Globus pallidus (tissue), 1 donor: ENCODE measurements at regions not wholly inside any gene's neighbourhood (a gene's known extent, or its start where the extent isn't known, plus 50 kb on each side); places are given as distances from the start of the nearest gene placed in this dataset.

Experiments
- DNase-seq: peaks from one replicate; pipeline ENCODE4 v3.0.0-alpha.2; 2015; ENCODE audit warnings: low spot score

- DNase-seq, result no peak
Observed at GRCh38 chr1:209223791-209224190, 359.7 kb upstream of the CAMK1G start.

DNA sequence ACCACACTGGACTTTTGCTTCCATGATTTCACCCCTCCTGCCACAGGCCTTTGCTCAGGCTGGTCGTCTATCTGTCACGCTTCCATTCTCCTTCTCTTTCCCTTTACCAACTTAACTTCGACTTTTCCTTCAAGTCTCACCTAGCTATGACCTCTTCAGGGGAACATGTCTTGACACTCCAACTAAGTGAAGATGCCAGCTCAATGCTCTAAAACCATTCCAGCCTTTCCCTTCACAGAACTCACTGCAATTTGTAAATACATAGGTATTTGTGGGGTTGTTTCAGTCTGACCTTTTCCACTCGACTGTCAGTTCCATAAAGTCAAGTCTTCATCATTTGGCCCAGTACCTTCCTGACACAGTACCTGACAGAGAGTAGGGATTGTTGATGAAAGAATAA, 358.6 kb upstream of the CAMK1G start:
- no peak for DNase-seq

DNA sequence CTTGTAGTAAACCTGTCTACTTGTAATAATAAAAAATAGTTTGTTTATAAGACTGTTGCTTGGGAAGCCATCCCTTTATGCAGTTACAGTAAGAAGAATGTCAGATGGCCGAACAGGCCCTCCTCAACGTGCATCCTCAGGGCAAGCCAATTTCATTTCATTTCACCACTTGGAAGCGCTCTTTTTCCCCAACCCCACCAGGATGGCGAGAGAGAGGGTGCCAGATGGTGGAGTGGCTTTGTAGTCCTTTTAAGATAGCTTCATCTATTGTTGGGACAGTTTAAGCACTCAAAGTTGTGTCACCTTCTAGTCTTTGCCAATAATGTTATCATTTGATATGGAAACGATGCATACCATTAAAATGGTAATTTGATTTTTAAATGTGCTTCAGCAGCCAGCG, 356.3 kb upstream of the CAMK1G start:
- DNase-seq, result no peak

- DNase-seq, result no peak
Observed at GRCh38 chr1:209227941-209228340, 355.6 kb upstream of the CAMK1G start.

- DNase-seq, result no peak
Observed at GRCh38 chr1:209229494-209230061, 353.9 kb upstream of the CAMK1G start.

DNA sequence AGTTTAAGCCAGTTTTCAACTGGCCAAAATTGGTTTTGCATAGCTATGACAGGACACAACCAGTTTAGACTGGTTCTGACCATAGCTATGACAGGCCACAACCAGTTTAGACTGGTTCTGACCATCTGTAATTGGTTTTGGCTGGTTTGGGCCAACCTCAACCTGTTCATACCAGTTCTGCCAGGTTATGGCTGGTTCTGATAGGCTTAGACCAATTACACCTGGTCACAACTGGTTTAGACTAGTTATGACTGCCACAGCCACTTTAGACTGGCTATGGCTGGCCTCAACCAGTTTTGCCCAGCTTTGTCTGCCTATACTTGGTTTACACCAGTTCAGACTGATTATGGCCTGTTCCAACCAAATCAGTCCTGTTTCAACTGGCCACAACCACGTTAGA, 353.2 kb upstream of the CAMK1G start:
- DNase-seq, result no peak

GRCh38 chr1:209231476-209232156, 351.9 kb upstream of the CAMK1G start:
- no peak for DNase-seq

- no peak for DNase-seq
Observed at GRCh38 chr1:209232197-209232596, 351.3 kb upstream of the CAMK1G start.

- DNase-seq, result no peak
Observed at GRCh38 chr1:209232759-209233158, 350.8 kb upstream of the CAMK1G start.

- no peak for DNase-seq
Observed at GRCh38 chr1:209235166-209235565, 348.3 kb upstream of the CAMK1G start.

- no peak for DNase-seq
Observed at GRCh38 chr1:209238356-209238755, 345.2 kb upstream of the CAMK1G start.

GRCh38 chr1:209240351-209240750, 343.2 kb upstream of the CAMK1G start:
- no peak for DNase-seq

DNA sequence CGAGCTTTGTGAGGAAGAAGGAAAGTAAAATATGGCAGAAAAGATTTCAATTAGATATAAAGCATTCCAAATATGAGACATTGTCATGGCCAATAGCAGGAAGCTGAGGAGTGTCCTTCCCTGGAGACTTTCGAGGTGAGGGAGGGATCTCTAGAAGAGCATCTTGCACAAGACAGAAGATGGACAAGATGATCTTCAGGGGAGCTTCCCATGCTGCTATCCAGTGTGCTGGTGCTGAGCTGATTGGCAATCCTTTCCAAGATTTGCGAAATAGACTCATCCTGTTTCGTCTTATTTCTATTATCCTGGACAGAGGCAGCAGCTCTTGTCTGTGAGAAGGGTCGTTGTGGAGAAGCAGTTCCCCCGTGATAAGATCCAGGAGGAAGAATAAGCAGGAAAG, 342.0 kb upstream of the CAMK1G start:
- DNase-seq, result no peak

DNA sequence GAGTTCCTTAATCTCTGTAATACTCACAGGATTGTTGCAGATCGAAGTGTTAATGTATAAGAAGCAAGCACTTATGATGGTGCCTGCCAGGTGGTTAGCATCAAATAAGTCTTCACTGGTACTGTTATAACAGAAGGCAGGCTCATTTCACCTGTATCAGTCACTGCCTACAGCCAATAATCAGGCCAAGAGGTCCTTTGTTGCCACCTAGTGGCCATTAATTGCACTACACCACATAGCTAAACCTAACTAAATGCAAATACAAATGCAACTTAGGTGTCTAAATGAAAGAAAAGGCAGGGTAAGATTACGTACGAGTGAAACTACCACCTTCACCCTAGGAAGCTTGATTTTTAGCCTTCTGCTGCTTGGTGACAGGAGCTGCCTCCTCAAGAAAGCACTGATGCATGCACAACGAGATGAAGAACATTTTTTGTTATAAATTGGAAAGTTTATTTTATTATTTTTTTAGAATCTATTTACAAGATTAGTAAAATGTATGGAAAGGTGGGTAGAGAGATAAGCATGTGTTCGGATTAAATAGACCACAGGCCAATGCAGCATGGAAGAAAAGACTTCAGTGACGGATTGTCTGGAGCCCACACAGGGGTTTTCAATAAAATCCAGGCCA, 334.8 kb upstream of the CAMK1G start:
- DNase-seq, result peak; percentile 46

GRCh38 chr1:209249280-209249670, 334.2 kb upstream of the CAMK1G start:
- DNase-seq, result peak; percentile 2

- no peak for DNase-seq
Observed at GRCh38 chr1:209249785-209250440, 333.6 kb upstream of the CAMK1G start.

GRCh38 chr1:209250861-209251636, 332.5 kb upstream of the CAMK1G start:
- no peak for DNase-seq

DNA sequence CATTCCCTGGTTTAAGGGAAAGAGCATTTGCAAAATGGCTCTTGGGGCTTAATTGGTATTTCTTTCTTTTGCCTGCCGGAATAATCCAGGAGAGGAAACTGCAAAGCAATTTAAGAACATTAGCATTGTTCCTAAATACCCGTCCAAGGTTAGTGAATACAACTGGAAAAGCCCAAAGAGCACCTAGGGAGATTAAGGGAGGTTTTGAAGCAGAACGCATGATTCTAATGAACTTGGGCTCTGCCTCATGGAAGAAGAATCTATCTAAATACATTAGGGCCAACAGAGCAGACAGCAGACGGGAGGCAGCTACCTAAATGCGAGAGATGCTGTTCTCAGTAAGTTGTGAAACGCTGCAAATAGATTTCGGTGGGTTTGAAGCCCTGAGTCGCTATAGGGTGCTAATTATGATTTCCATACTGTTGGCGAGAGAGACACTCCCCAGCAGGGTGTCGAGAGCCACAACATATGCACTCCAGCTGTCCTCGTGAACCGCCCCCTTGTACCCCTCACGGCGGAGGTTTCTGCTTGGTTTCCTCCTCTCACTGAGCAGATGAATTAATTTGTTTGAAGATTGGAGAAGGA, 326.7 kb upstream of the CAMK1G start:
- no peak for DNase-seq

DNA sequence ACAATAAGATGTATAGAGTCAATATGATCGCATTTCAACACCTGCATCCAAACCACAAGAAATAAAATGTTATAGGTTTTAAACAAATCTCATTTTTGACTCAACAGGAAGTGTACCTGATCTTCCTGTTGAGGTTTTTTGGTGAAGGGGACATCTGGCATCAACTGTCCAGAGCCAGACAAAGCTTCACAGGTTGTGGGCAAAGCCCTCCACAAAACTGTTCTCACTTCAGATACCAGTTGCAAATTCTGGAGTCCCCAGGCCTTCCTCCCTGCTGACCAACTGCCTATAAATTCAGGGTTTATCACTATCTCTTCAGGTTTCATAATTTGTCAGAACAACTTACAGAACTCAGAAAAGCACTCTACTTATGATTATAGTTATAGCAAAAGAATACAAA, 326.1 kb upstream of the CAMK1G start:
- no peak for DNase-seq

DNA sequence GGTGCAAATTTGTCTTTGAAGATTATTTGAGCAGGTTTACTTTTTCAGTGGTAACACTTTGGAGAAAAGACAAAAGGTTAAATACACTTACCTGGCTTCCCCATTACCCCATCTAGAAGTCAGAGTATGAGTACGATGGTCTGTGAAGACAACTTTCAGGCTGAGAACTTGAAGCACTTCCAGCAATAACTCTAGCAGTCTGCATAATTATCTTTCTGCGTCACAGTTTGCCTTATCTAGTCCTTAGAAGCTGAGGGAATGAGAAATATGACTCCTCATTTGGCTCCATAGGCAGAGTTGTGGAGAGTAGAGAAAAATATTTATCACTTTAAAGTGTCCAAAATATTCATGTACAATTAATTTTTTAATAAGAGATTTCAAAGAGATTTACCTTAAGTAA, 323.4 kb upstream of the CAMK1G start:
- DNase-seq, result no peak

GRCh38 chr1:209262631-209263030, 320.9 kb upstream of the CAMK1G start:
- no peak for DNase-seq

DNA sequence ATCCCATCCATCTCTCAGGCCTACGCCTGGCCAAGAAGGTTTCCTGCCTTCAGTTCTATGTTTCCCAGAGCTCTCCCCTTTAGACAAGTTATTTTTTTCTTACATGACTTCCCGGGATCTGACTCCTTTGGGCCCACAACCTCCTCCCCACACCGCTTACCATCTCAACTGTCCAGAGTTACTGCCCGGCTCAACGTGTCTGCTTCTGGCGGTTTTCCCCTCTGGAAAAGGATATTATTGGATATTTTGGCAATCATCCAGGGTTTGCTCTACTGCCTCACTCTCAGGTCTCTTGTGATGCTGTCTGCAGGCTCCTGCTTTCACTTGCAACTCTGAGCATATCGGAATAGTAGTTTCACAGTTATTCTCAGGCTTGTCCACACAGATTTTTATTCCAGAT, 318.2 kb upstream of the CAMK1G start:
- no peak for DNase-seq
